GM19397 (cell line): ENCODE measurements at regions not wholly inside any gene's neighbourhood (a gene's known extent, or its start where the extent isn't known, plus 50 kb on each side); places are given as distances from the start of the nearest gene placed in this dataset.

Experiments used
- ATAC-seq: cut with Tn5 transposase; IDR thresholded peaks from one replicate; pipeline ENCODE4 v1.9.1; 2021; ENCODE audit warnings: mild to moderate bottlenecking, moderate library complexity; ENCODE audit not compliant: unreplicated experiment

- ATAC-seq = no peak
These were observed 57.0 kb upstream of the MSN start for GRCh38 chrX:65610481-65610880.

- ATAC-seq = no peak
These were observed 57.4 kb upstream of the MSN start for GRCh38 chrX:65610040-65610439.

- ATAC-seq = no peak
These were observed 58.2 kb upstream of the MSN start for GRCh38 chrX:65609237-65609636.

- no peak for ATAC-seq
These were observed 59.4 kb upstream of the MSN start for GRCh38 chrX:65608026-65608425.

GRCh38 chrX:65607070-65607742 is 60.2 kb upstream of the MSN start:
- ATAC-seq = no peak

DNA sequence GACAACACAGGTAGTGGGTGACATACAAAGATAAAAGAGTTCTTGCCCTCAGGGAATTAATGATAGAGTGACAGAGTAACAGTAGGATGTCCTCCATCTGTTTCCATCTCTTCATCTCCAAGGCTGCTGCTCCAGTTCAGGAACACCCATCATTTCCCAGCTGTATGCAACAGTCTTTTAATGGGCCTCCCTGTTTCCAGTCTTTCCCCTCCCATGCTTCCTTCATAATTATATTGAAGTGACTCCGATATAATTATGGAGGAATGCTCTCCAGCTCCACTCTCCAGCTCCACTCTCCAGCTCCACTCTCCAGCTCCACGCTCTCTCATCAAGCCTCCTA is 65.3 kb upstream of the MSN start:
- ATAC-seq = no peak

DNA sequence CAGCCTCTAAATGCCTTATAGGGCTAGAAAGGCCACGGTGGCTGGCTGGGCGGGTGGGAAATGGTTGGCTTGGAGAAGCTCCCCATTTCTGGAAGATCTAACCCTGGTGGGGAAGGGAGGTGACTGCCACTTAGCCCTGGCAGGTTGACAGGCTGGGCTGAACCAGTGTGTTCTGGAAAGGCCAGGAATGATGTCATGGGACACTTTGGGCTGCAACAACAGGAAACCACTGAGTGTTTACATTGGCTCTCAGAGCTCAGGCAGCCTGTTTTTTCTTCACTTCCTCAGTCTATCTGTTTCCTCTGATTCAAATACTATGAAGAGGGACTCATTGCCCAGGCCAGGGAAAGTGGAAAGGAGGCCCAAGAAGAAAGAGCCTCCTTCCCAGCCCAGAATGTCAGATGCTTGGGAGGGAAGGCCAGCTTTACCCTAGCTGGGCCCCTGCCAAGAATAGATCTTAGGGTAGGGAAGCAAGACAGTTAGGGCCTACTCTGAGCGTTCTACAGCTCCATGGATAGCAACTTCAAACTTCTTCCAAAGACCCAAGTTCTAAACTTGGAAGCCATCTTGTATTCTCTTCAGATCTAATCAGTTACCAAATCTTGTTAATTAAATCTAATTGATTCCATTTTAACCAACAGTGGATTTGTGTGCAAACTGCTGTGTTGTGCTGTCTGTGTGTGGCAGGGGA is 65.8 kb upstream of the MSN start:
- no peak for ATAC-seq

GRCh38 chrX:65601126-65601525 is 66.3 kb upstream of the MSN start:
- ATAC-seq = no peak

GRCh38 chrX:65600106-65600505 is 65.5 kb upstream of the LAS1L start:
- no peak for ATAC-seq

GRCh38 chrX:65598559-65599147 is 64.1 kb upstream of the LAS1L start:
- ATAC-seq = no peak

DNA sequence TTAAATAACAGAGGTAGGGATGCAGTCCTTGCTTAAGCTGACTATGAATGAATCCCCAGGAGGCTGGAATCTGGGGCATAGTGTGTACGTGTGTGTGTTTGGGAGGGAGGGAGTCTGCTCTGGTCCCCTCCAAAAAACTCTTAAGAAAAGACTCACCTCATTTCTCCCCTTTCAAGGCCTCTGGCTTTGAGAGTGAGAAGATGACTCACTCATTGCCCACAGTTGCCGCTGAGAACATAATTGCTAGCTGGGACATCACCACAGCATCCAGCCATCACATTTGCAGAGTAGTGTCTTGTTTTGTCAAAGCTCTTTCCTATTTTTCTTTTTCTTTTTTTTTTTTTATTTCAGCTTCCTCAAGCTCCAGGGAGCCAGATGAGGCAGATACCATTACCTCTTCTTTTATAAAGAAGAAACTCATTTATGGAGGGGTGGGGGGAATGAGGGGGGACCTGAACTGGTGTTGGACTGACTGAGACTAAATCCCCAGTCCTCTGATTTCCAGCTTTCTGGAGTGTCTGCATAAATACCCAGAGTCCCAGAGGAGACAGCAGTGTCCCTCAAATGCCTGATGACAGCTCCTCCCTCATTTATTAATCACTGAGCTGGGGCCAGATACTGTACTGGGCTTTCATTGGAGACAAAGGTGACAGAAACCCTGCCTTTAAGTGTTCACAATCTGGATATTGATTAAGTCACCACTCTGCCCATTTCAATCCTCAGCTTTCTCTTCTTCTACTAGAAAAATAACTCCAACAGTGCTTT is 61.9 kb upstream of the LAS1L start:
- no peak for ATAC-seq

- ATAC-seq = peak; percentile 75
These were observed 60.9 kb upstream of the LAS1L start for GRCh38 chrX:65595460-65595876.

DNA sequence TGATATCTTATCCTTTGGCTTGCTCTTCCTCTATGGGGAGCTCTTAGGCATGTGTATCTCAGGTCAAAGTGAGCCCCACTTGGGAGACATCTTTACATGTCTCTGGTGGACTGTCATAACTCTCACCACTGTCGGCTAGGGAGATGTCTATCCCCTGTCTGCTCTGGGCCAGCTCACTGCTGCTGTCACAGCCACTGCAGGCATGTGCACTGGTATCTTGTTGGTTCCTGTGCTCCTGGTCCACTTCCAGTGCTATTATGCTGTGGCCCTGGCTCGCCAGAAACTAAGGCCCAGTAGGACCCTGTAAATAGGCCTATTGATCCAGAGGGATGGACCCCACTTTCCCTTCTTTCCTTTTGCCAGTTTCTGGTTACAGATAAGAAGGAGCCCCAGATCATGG is 56.6 kb upstream of the LAS1L start:
- no peak for ATAC-seq

- no peak for ATAC-seq
These were observed 54.7 kb upstream of the LAS1L start for GRCh38 chrX:65589304-65589703.

DNA sequence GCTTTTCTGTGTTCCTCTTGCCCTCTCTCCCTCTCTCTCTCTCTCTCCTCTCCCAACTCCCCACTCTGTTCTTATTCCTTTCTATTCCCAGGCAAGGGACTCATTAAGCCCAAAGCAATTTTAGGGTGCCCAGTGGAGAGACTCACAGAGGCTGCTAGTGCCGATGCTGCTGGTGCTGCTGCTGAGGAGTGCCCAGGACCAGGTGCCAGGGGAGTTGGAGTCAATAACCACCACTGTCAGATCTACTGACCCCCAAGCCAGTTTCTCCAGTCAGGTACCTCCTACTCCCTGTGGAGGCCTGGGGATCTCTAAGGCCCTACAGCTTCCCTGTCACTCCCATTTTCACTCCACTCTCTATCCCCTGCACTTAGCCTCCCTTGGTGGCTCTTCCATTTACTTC is 54.2 kb upstream of the LAS1L start:
- ATAC-seq = no peak

GRCh38 chrX:65587616-65588526 is 53.3 kb upstream of the LAS1L start:
- ATAC-seq = no peak

DNA sequence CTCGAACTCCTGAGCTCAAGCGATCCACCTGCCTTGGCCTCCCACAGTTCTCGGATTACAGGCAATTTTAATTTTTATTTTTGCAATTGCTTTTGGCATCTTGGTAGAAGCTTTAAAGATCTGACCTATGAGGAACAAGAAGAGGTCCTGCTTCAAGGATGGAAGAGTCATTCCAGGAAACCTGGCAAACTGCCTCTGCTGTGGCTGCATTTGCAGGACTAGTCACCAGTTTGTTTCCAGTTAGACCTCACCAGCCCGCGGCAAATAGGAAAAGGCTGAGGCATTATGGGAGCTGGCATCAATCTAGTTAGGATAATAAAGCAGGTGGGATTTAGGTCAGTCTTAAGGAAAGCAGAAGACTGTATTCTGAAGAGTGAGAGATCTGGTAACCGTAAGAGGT is 51.9 kb upstream of the LAS1L start:
- ATAC-seq = no peak

DNA sequence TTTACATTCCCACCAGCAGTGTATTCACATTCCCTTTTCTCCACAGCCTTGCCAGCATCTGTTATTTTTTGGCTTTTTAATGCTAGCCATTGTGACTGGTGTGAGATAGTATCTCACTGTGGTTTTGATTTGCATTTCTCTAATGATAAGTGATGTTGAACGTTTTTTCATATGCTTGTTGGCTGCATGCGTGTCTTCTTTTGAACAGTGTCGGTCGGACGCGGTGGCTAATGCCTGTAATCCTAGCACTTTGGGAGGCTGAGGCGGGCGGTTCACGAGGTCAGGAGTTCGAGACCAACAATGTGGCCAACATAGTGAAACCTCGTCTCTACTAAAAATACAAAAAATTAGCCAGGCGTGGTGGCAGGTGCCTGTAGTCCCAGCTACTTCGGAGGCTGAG is 50.6 kb upstream of the LAS1L start:
- peak; percentile 39 for ATAC-seq
